SU-DHL-6 (cell line): ENCODE measurements at regions not wholly inside any gene's neighbourhood (a gene's known extent, or its start where the extent isn't known, plus 50 kb on each side); places are given as distances from the start of the nearest gene placed in this dataset.

Source experiments
- H2AFZ ChIP-seq: fragments of 200-600 bp; sonication (generic); 2 replicates; pipeline ENCODE4 v1.6.1; 2014; ENCODE audit warnings: low read depth, mild to moderate bottlenecking, moderate library complexity, mixed read lengths, antibody characterized with exemption, low read length; ENCODE audit not compliant: severe bottlenecking
- H3F3A ChIP-seq: fragments of 200-600 bp; shearing (Covaris generic); 2 replicates; pipeline ENCODE4 v1.6.0; 2016; ENCODE audit warnings: antibody characterized with exemption, mild to moderate bottlenecking; ENCODE audit not compliant: insufficient read depth
- H3K27ac ChIP-seq: fragments of 200-600 bp; sonication (generic); 2 replicates; pipeline ENCODE4 v1.5.1; 2016; ENCODE audit warnings: low read depth, mild to moderate bottlenecking, low read length, moderate library complexity, mixed read lengths
- H3K27me3 ChIP-seq: fragments of 200-600 bp; sonication (generic), shearing (Covaris generic); 2 replicates; pipeline ENCODE4 v1.6.0; 2014; ENCODE audit warnings: mild to moderate bottlenecking, low read length
- H3K36me3 ChIP-seq: fragments of 200-600 bp; sonication (generic); 2 replicates; pipeline ENCODE4 v1.6.1; 2014; ENCODE audit warnings: mild to moderate bottlenecking, low read length, mixed read lengths
- H3K4me2 ChIP-seq: fragments of 300-600, 200-600 bp; shearing (Covaris generic), sonication (generic); 2 replicates; pipeline ENCODE4 v1.6.0; 2014; ENCODE audit warnings: low read length, low read depth, mild to moderate bottlenecking; ENCODE audit not compliant: poor library complexity, severe bottlenecking
- H3K4me3 ChIP-seq: fragments of 200-600 bp; sonication (generic); 2 replicates; pipeline ENCODE4 v1.5.1; 2014; ENCODE audit warnings: antibody characterized with exemption, low read length, mild to moderate bottlenecking, mixed read lengths; ENCODE audit not compliant: insufficient read depth, poor library complexity, severe bottlenecking
- H3K79me2 ChIP-seq: fragments of 200-600 bp; sonication (generic); 2 replicates; pipeline ENCODE4 v1.6.1; 2014; ENCODE audit warnings: mild to moderate bottlenecking, low read length, moderate library complexity; ENCODE audit not compliant: insufficient read depth
- H3K9ac ChIP-seq: fragments of 200-600 bp; sonication (generic); 2 replicates; pipeline ENCODE4 v1.7.0; 2014; ENCODE audit warnings: mild to moderate bottlenecking, low read length
- H3K9me2 ChIP-seq: fragments of 200-600 bp; sonication (generic); replicated peaks from 2 replicates; pipeline ENCODE4 v1.6.1; 2014; ENCODE audit warnings: low read length; ENCODE audit not compliant: insufficient read depth
- H3K9me3 ChIP-seq: fragments of 200-600 bp; sonication (generic); 2 replicates; pipeline ENCODE4 v1.6.1; 2014; ENCODE audit warnings: low read length, mixed read lengths; ENCODE audit not compliant: insufficient read depth
- H4K20me1 ChIP-seq: fragments of 200-600 bp; sonication (generic); 2 replicates; pipeline ENCODE4 v1.6.1; 2014; ENCODE audit warnings: low read depth, mild to moderate bottlenecking, antibody characterized with exemption, low read length, moderate library complexity, mixed read lengths
- CTCF ChIP-seq: fragments of 200-600 bp; sonication (generic); IDR thresholded peaks from one replicate; pipeline ENCODE4 v1.5.1; 2017; ENCODE audit warnings: antibody characterized with exemption, mild to moderate bottlenecking, low read length, moderate library complexity; ENCODE audit not compliant: insufficient read depth, poor library complexity, severe bottlenecking
- EZH2phosphoT487 ChIP-seq: fragments of 200-600 bp; sonication (generic), shearing (Covaris generic); conservative IDR thresholded peaks from 2 replicates; pipeline ENCODE4 v1.6.1; 2018; ENCODE audit warnings: mild to moderate bottlenecking, antibody characterized with exemption, low read length, moderate library complexity, mixed read lengths

- Histone ChIP-seq H3K27me3 (no peaks in the 10 kb centered on the region), H3K9me3 (no peaks in the 10 kb centered on the region), H3K79me2 (peaks cover 100% of the 10 kb centered on the region), H3K27ac (no peak overlapping the region), H3K36me3 (peaks cover 74% of the 10 kb centered on the region), H3F3A (peaks cover 25% of the 10 kb centered on the region), H4K20me1 (peaks cover 36% of the 10 kb centered on the region), H3K9ac (no peak overlapping the region), H3K4me2 (no peak overlapping the region), H2AFZ (no peak overlapping the region), H3K9me2 (no peaks in the 10 kb centered on the region), H3K4me3 (no peak overlapping the region)
- TF ChIP-seq EZH2phosphoT487, result no peak
- no peak for TF ChIP-seq CTCF
These were observed 203.8 kb upstream of the MYL2 start for GRCh38 chr12:111124183-111124582.

GRCh38 chr12:111123390-111123789 lies 203.0 kb upstream of the MYL2 start:
- Histone ChIP-seq H3K4me3 (no peak overlapping the region), H3K27me3 (no peaks in the 10 kb centered on the region), H3K9ac (no peak overlapping the region), H3F3A (peaks cover 25% of the 10 kb centered on the region), H3K79me2 (peaks cover 100% of the 10 kb centered on the region), H3K36me3 (peaks cover 73% of the 10 kb centered on the region), H3K27ac (no peak overlapping the region), H4K20me1 (peaks cover 40% of the 10 kb centered on the region), H2AFZ (no peak overlapping the region), H3K9me3 (no peaks in the 10 kb centered on the region), H3K4me2 (no peak overlapping the region), H3K9me2 (no peaks in the 10 kb centered on the region)
- TF ChIP-seq CTCF (no peak), EZH2phosphoT487 (no peak)

- H3K36me3 ChIP-seq, result peaks cover 76% of the 10 kb centered on the region
These were observed 202.1 kb upstream of the MYL2 start for GRCh38 chr12:111122458-111122878.

More at GRCh38 chr12:111122458-111122878, 202.1 kb upstream of the MYL2 start:
- no peak overlapping the region for H3K4me2 ChIP-seq
- H3K4me3 ChIP-seq, result no peak overlapping the region
- no peaks in the 10 kb centered on the region for H3K27me3 ChIP-seq
- H3K79me2 ChIP-seq, result peaks cover 100% of the 10 kb centered on the region
- 0 out of 2 replicates have a peak overlapping the region, but pooled peaks have one; percentile 5 for H3K27ac ChIP-seq
- TF ChIP-seq EZH2phosphoT487, result no peak
- no peak for TF ChIP-seq CTCF
- no peaks in the 10 kb centered on the region for H3K9me2 ChIP-seq
- peaks cover 25% of the 10 kb centered on the region for H3F3A ChIP-seq
- no peaks in the 10 kb centered on the region for H3K9me3 ChIP-seq
- no peak overlapping the region for H3K9ac ChIP-seq
- no peak overlapping the region for H2AFZ ChIP-seq
- peaks cover 41% of the 10 kb centered on the region for H4K20me1 ChIP-seq
